ENCODE measurements at regions not wholly inside any gene's neighbourhood (a gene's known extent, or its start where the extent isn't known, plus 50 kb on each side); places are given as distances from the start of the nearest gene placed in this dataset.

DNA sequence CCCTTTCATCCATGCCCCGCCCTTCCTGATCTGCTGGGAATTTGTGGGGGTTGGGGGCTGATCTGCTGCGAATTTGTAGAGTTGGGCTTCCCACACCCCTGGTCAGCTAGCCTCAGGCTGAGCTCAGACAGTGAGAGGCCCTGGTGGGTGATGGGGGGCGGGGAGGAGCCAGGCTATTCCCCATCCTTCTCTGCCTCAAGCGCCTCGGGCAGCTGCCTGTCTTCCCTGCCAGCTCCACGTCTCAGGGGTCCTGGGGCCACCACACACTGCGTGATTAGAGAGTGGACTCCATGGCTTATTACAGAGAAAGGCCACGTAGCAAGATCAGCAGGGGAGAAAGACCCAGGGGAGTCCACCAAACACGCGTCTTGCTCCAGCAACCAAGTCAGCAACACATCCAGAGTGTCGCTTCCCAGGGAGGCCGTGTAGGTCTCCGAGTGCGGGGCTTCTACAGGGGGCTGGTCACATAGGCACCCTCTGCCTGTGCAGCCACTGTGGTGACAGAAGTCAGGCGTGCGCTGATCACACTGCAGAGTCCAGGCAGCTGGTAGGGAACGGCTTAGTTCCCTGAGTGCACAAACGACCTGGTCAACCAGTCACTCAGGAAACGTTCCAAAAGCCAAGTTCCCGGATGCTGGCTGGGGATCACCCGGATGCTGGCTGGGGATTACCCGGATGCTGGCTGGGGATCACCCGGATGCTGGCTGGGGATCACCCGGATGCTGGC lies 254.4 kb upstream of the SFSWAP start:
- Histone ChIP-seq H3F3A (ENCODE audit: insufficient read depth, low read length, poor library complexity, severe bottlenecking) (no peaks in the 10 kb centered on the region), H4K20me1 (ENCODE audit: insufficient read depth) (no peaks in the 10 kb centered on the region), H3K9ac (ENCODE audit: low read length) (no peak overlapping the region), H3K27ac (ENCODE audit: low read length) (no peak overlapping the region), H2AFZ (ENCODE audit: low read depth, low read length) (no peak overlapping the region), H3K27me3 (ENCODE audit: insufficient read depth, low read depth, low read length) (no peaks in the 10 kb centered on the region), H3K36me3 (ENCODE audit: insufficient read depth, low read length) (no peaks in the 10 kb centered on the region), H3K4me3 (ENCODE audit: low read length) (no peak overlapping the region), H3K9me3 (ENCODE audit: low read length) (no peaks in the 10 kb centered on the region), H3K4me2 (ENCODE audit: low read length) (no peak overlapping the region), H3K79me2 (replicated peaks; ENCODE audit: insufficient read depth, low read length) (no peaks in the 10 kb centered on the region), H3K9me2 (ENCODE audit: insufficient read depth, low read length) (no peaks in the 10 kb centered on the region)
- TF ChIP-seq MXI1 (conservative IDR thresholded peaks at IDR 0.05; ENCODE audit: poor library complexity, severe bottlenecking): no peak
- no peak for TF ChIP-seq RAD21 (conservative IDR thresholded peaks at IDR 0.05)
- no peak for TF ChIP-seq TAF1 (IDR thresholded peaks at IDR 0.05; ENCODE audit: low read depth)
- TF ChIP-seq EP300 (conservative IDR thresholded peaks at IDR 0.05; ENCODE audit: poor library complexity, severe bottlenecking): no peak
- TF ChIP-seq, protein P1, sequence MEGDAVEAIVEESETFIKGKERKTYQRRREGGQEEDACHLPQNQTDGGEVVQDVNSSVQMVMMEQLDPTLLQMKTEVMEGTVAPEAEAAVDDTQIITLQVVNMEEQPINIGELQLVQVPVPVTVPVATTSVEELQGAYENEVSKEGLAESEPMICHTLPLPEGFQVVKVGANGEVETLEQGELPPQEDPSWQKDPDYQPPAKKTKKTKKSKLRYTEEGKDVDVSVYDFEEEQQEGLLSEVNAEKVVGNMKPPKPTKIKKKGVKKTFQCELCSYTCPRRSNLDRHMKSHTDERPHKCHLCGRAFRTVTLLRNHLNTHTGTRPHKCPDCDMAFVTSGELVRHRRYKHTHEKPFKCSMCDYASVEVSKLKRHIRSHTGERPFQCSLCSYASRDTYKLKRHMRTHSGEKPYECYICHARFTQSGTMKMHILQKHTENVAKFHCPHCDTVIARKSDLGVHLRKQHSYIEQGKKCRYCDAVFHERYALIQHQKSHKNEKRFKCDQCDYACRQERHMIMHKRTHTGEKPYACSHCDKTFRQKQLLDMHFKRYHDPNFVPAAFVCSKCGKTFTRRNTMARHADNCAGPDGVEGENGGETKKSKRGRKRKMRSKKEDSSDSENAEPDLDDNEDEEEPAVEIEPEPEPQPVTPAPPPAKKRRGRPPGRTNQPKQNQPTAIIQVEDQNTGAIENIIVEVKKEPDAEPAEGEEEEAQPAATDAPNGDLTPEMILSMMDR (IDR thresholded peaks at IDR 0.05; ENCODE audit: poor library complexity, severe bottlenecking): no peak
- TF ChIP-seq, protein P2, sequence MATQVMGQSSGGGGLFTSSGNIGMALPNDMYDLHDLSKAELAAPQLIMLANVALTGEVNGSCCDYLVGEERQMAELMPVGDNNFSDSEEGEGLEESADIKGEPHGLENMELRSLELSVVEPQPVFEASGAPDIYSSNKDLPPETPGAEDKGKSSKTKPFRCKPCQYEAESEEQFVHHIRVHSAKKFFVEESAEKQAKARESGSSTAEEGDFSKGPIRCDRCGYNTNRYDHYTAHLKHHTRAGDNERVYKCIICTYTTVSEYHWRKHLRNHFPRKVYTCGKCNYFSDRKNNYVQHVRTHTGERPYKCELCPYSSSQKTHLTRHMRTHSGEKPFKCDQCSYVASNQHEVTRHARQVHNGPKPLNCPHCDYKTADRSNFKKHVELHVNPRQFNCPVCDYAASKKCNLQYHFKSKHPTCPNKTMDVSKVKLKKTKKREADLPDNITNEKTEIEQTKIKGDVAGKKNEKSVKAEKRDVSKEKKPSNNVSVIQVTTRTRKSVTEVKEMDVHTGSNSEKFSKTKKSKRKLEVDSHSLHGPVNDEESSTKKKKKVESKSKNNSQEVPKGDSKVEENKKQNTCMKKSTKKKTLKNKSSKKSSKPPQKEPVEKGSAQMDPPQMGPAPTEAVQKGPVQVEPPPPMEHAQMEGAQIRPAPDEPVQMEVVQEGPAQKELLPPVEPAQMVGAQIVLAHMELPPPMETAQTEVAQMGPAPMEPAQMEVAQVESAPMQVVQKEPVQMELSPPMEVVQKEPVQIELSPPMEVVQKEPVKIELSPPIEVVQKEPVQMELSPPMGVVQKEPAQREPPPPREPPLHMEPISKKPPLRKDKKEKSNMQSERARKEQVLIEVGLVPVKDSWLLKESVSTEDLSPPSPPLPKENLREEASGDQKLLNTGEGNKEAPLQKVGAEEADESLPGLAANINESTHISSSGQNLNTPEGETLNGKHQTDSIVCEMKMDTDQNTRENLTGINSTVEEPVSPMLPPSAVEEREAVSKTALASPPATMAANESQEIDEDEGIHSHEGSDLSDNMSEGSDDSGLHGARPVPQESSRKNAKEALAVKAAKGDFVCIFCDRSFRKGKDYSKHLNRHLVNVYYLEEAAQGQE (IDR thresholded peaks at IDR 0.05; ENCODE audit: borderline replicate concordance): no peak
- no peak for TF ChIP-seq POLR2AphosphoS5 (IDR thresholded peaks at IDR 0.05)
- no peak for TF ChIP-seq SMC3 (conservative IDR thresholded peaks at IDR 0.05; ENCODE audit: poor library complexity)
- no peak for TF ChIP-seq EZH2 (IDR thresholded peaks at IDR 0.05; ENCODE audit: borderline replicate concordance, insufficient read depth, low read length, poor library complexity, severe bottlenecking)

DNA sequence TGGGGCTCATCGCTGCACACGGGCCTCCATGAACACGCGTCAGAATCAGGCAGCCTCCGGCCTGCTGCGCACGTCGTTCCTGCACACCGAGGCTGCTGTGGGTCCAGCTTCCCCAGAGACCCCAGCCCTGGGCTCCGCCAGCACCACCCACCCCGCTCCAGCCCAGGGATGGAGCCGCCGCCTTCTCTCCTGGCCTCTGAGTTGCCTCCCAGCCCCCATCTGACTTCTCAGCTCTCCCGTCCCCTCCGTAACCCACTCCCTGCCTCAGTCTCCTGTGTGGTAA lies 253.9 kb upstream of the SFSWAP start:
- Histone ChIP-seq H3K9ac (ENCODE audit: low read length) (no peak overlapping the region), H3K36me3 (ENCODE audit: insufficient read depth, low read length) (no peaks in the 10 kb centered on the region), H3K4me3 (ENCODE audit: low read length) (no peak overlapping the region), H4K20me1 (ENCODE audit: insufficient read depth) (no peaks in the 10 kb centered on the region), H3K27me3 (ENCODE audit: insufficient read depth, low read depth, low read length) (no peaks in the 10 kb centered on the region), H3K4me2 (ENCODE audit: low read length) (no peak overlapping the region), H3K79me2 (replicated peaks; ENCODE audit: insufficient read depth, low read length) (no peaks in the 10 kb centered on the region), H3K9me2 (ENCODE audit: insufficient read depth, low read length) (no peaks in the 10 kb centered on the region), H2AFZ (ENCODE audit: low read depth, low read length) (no peak overlapping the region), H3K27ac (ENCODE audit: low read length) (no peak overlapping the region), H3K9me3 (ENCODE audit: low read length) (no peaks in the 10 kb centered on the region), H3F3A (ENCODE audit: insufficient read depth, low read length, poor library complexity, severe bottlenecking) (no peaks in the 10 kb centered on the region)
- TF ChIP-seq, protein P2 (IDR thresholded peaks at IDR 0.05; ENCODE audit: borderline replicate concordance): no peak
- no peak for TF ChIP-seq POLR2AphosphoS5 (IDR thresholded peaks at IDR 0.05)
- no peak for TF ChIP-seq MXI1 (conservative IDR thresholded peaks at IDR 0.05; ENCODE audit: poor library complexity, severe bottlenecking)
- TF ChIP-seq TAF1 (IDR thresholded peaks at IDR 0.05; ENCODE audit: low read depth): no peak
- TF ChIP-seq, protein P1 (IDR thresholded peaks at IDR 0.05; ENCODE audit: poor library complexity, severe bottlenecking): no peak
- TF ChIP-seq EZH2 (IDR thresholded peaks at IDR 0.05; ENCODE audit: borderline replicate concordance, insufficient read depth, low read length, poor library complexity, severe bottlenecking): no peak
- no peak for TF ChIP-seq EP300 (conservative IDR thresholded peaks at IDR 0.05; ENCODE audit: poor library complexity, severe bottlenecking)
- TF ChIP-seq RAD21 (conservative IDR thresholded peaks at IDR 0.05): no peak
- TF ChIP-seq SMC3 (conservative IDR thresholded peaks at IDR 0.05; ENCODE audit: poor library complexity): no peak

All from neural cell (in vitro differentiated cells).